ENCODE measurements at regions not wholly inside any gene's neighbourhood (a gene's known extent, or its start where the extent isn't known, plus 50 kb on each side); places are given as distances from the start of the nearest gene placed in this dataset.

DNA sequence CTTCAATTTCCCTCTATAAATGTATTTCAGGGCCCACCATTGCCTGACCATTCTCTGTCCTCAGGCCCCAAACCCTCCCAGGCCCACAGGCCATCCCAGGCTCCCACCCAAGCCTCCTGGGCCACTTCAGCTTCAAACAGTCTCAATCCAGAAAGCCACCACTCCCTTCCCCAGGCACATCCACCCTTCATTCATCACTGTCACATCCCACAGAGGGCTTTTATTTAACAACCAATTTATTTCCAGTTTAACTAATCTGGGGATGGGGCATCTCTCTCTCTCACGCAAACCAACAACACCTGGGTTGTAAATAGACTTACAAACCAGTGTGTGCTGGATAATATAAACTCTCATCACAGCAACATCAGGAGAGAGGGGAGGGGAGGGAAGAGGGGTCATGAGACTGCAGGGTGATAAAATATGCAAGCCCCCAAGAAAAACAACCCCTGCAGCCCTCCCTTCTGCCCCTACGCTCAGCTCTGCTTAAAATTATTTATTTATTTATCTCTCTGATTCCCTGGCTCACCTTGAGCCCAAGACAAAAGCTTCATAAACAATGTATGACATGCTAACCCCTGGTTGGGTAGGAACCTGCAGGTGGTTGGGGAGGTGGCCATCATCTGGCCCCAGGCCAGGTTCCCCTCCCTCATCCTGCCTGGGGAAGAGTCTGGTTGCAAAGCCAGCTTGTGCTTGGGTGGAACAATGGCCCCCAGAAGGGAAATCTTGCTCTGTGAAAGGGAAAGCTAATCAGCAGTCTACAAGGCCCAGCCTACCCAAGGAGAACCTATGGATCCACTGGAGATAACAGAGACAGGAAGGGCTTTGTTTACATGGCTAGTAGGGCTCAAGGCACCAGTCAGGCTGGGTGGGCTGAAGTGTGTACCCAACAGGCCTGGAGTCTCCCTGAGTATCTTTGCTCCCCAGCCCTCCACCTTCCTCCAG, 359.2 kb downstream of the BUD13 start (continued):
- TF ChIP-seq, protein P1, sequence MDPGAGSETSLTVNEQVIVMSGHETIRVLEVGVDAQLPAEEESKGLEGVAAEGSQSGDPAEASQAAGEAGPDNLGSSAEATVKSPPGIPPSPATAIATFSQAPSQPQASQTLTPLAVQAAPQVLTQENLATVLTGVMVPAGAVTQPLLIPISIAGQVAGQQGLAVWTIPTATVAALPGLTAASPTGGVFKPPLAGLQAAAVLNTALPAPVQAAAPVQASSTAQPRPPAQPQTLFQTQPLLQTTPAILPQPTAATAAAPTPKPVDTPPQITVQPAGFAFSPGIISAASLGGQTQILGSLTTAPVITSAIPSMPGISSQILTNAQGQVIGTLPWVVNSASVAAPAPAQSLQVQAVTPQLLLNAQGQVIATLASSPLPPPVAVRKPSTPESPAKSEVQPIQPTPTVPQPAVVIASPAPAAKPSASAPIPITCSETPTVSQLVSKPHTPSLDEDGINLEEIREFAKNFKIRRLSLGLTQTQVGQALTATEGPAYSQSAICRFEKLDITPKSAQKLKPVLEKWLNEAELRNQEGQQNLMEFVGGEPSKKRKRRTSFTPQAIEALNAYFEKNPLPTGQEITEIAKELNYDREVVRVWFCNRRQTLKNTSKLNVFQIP (CRISPR knock-in tag; IDR thresholded peaks at IDR 0.05; ENCODE audit: borderline replicate concordance, low read depth): no peak
- TF ChIP-seq CSDC2 (CRISPR knock-in tag; IDR thresholded peaks at IDR 0.05): no peak
- no peak for TF ChIP-seq ZNF70 (CRISPR knock-in tag; IDR thresholded peaks at IDR 0.05)
- TF ChIP-seq TOX (CRISPR knock-in tag; IDR thresholded peaks at IDR 0.05; ENCODE audit: borderline replicate concordance): no peak
- TF ChIP-seq, protein P2, sequence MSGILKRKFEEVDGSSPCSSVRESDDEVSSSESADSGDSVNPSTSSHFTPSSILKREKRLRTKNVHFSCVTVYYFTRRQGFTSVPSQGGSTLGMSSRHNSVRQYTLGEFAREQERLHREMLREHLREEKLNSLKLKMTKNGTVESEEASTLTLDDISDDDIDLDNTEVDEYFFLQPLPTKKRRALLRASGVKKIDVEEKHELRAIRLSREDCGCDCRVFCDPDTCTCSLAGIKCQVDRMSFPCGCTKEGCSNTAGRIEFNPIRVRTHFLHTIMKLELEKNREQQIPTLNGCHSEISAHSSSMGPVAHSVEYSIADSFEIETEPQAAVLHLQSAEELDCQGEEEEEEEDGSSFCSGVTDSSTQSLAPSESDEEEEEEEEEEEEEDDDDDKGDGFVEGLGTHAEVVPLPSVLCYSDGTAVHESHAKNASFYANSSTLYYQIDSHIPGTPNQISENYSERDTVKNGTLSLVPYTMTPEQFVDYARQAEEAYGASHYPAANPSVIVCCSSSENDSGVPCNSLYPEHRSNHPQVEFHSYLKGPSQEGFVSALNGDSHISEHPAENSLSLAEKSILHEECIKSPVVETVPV (CRISPR knock-in tag; IDR thresholded peaks at IDR 0.05): no peak
- TF ChIP-seq ZNF8 (CRISPR knock-in tag; IDR thresholded peaks at IDR 0.05): no peak

DNA sequence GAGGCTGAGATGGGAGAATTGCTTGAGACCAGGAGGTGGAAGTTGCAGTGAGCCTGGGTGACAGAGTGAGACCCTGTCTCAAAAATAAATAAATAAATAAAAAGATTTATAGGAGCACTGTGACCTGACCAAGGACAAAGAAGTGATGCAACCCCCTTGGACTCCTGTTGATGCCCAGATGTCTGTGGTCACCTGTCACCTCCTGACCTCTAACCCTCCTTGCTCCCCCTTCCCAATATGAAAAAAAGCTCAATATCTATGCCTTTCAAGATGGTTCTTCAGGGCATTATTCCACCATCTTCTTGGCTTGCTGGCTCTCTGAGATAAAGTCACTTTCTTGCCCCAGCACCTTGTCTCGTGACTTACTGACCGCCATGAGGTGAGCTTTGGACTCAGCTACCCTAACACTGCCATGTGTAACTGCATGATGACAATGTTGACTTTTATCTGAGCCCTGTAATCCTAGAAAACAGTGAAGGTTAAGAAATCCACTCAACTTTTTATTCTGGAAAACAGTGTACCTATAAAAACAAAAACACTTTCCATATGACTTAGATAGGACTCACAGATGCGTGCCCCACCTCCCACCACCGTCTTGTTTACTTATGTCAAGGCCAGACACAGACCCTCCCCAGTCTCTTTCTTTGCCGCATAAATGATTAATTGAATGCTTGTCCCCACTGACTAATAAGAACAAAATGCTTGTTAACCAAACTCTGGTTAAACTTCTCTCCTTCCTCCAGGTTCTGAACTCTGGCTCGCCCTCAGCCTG, 360.5 kb downstream of the BUD13 start:
- no peak for ATAC-seq
- TF ChIP-seq SNAI2 (CRISPR knock-in tag; IDR thresholded peaks at IDR 0.05): no peak
- no peak for TF ChIP-seq BACH2 (CRISPR knock-in tag; IDR thresholded peaks at IDR 0.05; ENCODE audit: borderline replicate concordance)
- TF ChIP-seq, protein P2 (CRISPR knock-in tag; IDR thresholded peaks at IDR 0.05): no peak
- TF ChIP-seq, protein P3, sequence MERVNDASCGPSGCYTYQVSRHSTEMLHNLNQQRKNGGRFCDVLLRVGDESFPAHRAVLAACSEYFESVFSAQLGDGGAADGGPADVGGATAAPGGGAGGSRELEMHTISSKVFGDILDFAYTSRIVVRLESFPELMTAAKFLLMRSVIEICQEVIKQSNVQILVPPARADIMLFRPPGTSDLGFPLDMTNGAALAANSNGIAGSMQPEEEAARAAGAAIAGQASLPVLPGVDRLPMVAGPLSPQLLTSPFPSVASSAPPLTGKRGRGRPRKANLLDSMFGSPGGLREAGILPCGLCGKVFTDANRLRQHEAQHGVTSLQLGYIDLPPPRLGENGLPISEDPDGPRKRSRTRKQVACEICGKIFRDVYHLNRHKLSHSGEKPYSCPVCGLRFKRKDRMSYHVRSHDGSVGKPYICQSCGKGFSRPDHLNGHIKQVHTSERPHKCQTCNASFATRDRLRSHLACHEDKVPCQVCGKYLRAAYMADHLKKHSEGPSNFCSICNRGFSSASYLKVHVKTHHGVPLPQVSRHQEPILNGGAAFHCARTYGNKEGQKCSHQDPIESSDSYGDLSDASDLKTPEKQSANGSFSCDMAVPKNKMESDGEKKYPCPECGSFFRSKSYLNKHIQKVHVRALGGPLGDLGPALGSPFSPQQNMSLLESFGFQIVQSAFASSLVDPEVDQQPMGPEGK (CRISPR knock-in tag; IDR thresholded peaks at IDR 0.05; ENCODE audit: borderline replicate concordance): no peak
- no peak for TF ChIP-seq TCF4 (CRISPR knock-in tag; IDR thresholded peaks at IDR 0.05; ENCODE audit: borderline replicate concordance)
- TF ChIP-seq PPARA (CRISPR knock-in tag; IDR thresholded peaks at IDR 0.05; ENCODE audit: borderline replicate concordance): no peak
- TF ChIP-seq ESRRG (CRISPR knock-in tag; IDR thresholded peaks at IDR 0.05): no peak

DNA sequence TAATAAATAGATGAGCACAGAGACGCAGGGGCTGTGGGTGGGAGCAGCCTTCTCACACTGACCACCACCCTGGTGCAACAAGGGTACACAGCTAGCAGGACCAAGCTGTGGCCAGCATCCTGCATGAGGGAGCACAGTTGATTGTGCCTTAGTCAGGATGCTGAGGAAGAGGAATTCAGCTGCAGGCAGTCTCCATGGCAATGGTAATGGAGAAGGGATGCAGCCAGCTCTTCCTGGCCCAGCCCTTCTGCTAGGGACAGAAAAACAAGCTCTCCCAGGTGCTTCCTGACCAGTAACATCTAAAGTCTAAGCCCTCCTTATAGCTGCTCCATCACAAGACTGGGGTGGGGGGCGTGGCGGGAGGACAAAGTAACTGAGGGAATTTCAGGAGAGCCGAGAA, 363.5 kb downstream of the BUD13 start:
- ATAC-seq: no peak
- TF ChIP-seq ESRRG (CRISPR knock-in tag; IDR thresholded peaks at IDR 0.05) (no peak), ZC3H10 (CRISPR knock-in tag; IDR thresholded peaks at IDR 0.05) (no peak), SNAI2 (CRISPR knock-in tag; IDR thresholded peaks at IDR 0.05) (no peak), ZFP30 (CRISPR knock-in tag; IDR thresholded peaks at IDR 0.05) (no peak)

DNA sequence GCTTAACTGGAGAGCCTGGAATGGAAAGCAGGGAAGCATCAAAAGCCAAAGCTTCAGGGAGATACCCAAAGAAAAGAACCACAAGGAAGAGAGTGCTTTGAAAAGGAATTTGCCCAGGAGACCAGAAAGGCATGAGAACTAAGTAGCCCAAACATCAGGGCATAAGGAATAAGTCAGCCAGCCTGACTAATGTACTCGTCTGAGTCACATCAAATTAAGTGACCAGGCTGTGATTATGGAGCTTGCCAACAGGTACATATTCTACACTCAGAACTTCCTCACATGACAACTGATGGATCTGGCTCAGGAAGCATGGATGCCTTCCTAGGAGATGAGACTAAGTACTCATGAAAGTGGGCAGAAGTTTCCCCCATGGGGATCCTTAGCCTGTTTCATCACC, 366.7 kb downstream of the BUD13 start:
- ATAC-seq: no peak
- no peak for TF ChIP-seq ZFP30 (CRISPR knock-in tag; IDR thresholded peaks at IDR 0.05)
- TF ChIP-seq, protein P2 (CRISPR knock-in tag; IDR thresholded peaks at IDR 0.05): no peak

DNA sequence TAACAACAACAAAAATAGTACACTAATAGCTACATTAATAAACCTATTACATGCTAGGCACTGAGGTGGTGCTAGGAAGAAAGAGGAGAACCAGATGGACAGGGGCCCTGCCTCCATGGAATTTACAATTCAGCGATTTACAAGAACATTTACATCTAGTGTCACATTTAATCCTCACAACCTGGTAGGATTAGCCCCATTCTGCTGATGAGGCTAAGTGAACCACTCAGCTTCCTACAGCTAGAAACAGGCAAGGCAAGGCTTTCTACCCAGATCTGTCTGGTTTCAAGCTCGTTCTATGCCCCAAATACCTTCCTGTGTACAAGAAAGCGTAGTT, 368.4 kb downstream of the BUD13 start:
- ATAC-seq: no peak
- TF ChIP-seq ZC3H10 (CRISPR knock-in tag; IDR thresholded peaks at IDR 0.05) (no peak), RARB (CRISPR knock-in tag; IDR thresholded peaks at IDR 0.05) (no peak), SNAI2 (CRISPR knock-in tag; IDR thresholded peaks at IDR 0.05) (no peak), ISL1 (CRISPR knock-in tag; IDR thresholded peaks at IDR 0.05) (no peak), OSR1 (CRISPR knock-in tag; IDR thresholded peaks at IDR 0.05) (no peak), ZFP3 (CRISPR knock-in tag; IDR thresholded peaks at IDR 0.05) (no peak), ESRRG (CRISPR knock-in tag; IDR thresholded peaks at IDR 0.05) (no peak), GLIS3 (CRISPR knock-in tag; IDR thresholded peaks at IDR 0.05) (no peak), TOX (CRISPR knock-in tag; IDR thresholded peaks at IDR 0.05; ENCODE audit: borderline replicate concordance) (no peak), TCF4 (CRISPR knock-in tag; IDR thresholded peaks at IDR 0.05; ENCODE audit: borderline replicate concordance) (no peak), ZFP30 (CRISPR knock-in tag; IDR thresholded peaks at IDR 0.05) (no peak), ZNF565 (CRISPR knock-in tag; conservative IDR thresholded peaks at IDR 0.05; ENCODE audit: low read depth) (no peak), BACH2 (CRISPR knock-in tag; IDR thresholded peaks at IDR 0.05; ENCODE audit: borderline replicate concordance) (no peak), PPARA (CRISPR knock-in tag; IDR thresholded peaks at IDR 0.05; ENCODE audit: borderline replicate concordance) (no peak), ZNF70 (CRISPR knock-in tag; IDR thresholded peaks at IDR 0.05) (no peak)
- TF ChIP-seq, protein P4, sequence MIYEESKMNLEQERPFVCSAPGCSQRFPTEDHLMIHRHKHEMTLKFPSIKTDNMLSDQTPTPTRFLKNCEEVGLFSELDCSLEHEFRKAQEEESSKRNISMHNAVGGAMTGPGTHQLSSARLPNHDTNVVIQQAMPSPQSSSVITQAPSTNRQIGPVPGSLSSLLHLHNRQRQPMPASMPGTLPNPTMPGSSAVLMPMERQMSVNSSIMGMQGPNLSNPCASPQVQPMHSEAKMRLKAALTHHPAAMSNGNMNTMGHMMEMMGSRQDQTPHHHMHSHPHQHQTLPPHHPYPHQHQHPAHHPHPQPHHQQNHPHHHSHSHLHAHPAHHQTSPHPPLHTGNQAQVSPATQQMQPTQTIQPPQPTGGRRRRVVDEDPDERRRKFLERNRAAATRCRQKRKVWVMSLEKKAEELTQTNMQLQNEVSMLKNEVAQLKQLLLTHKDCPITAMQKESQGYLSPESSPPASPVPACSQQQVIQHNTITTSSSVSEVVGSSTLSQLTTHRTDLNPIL (CRISPR knock-in tag; IDR thresholded peaks at IDR 0.05; ENCODE audit: low read depth): no peak
